H1 (cell line): ENCODE measurements at regions not wholly inside any gene's neighbourhood (a gene's known extent, or its start where the extent isn't known, plus 50 kb on each side); places are given as distances from the start of the nearest gene placed in this dataset.

ENCODE experiments used
- CTCF ChIA-PET: fragments of 300-600 bp; sonication (Branson Sonifier 250); formaldehyde crosslinking; loops from one replicate; lab custom pipeline; 2021; ENCODE audit not compliant: partially characterized antibody; lab: Charles Lee
- POLR2A ChIA-PET: fragments of 300-600 bp; sonication (Branson Sonifier 250); formaldehyde crosslinking; loops from one replicate; lab custom pipeline; 2021; ENCODE audit warnings: inconsistent platforms; ENCODE audit not compliant: partially characterized antibody; lab: Charles Lee
- DNase-seq, 2 experiments: peaks; one replicate each; pipeline versions ENCODE4 v3.0.0 to v3.0.0-alpha.2; 2010 to 2022; ENCODE audit warnings: low spot score in 2 of 2, low read depth in 1 of 2, mixed read lengths in 1 of 2
- FAIRE-seq: peaks from 2 replicates; lab custom pipeline; 2011; peaks lifted over from hg19 to GRCh38; lab: Jason Lieb, UNC
- H2AFZ ChIP-seq: 2 replicates; pipeline ENCODE4 v1.8.1; 2012; ENCODE audit warnings: low read length, inconsistent platforms
- H2AK5ac ChIP-seq: 2 replicates; pipeline ENCODE4 v1.6.1; 2013; ENCODE audit warnings: low read depth, low read length
- H2BK120ac ChIP-seq: replicated peaks from 2 replicates; pipeline ENCODE3; 2013; ENCODE audit warnings: low read depth, low read length, inconsistent platforms
- H2BK12ac ChIP-seq: 2 replicates; pipeline ENCODE4 v1.6.1; 2013; ENCODE audit warnings: low read depth, low read length
- H2BK15ac ChIP-seq: 2 replicates; pipeline ENCODE4 v1.6.1; 2013; ENCODE audit warnings: low read length
- H2BK20ac ChIP-seq: 2 replicates; pipeline ENCODE4 v1.6.1; 2013; ENCODE audit warnings: low read length
- H2BK5ac ChIP-seq: 2 replicates; pipeline ENCODE4 v1.6.1; 2013; ENCODE audit warnings: low read depth, low read length
- H3K14ac ChIP-seq: 2 replicates; pipeline ENCODE4 v1.6.1; 2013; ENCODE audit warnings: inconsistent platforms; ENCODE audit not compliant: insufficient read length
- H3K18ac ChIP-seq: 2 replicates; pipeline ENCODE4 v1.6.1; 2013; ENCODE audit warnings: low read length; ENCODE audit errors: extremely low read depth
- H3K23ac ChIP-seq: 2 replicates; pipeline ENCODE4 v1.6.1; 2013; ENCODE audit warnings: inconsistent platforms; ENCODE audit not compliant: insufficient read length
- H3K23me2 ChIP-seq: 2 replicates; pipeline ENCODE4 v1.6.1; 2013; ENCODE audit warnings: low read depth, low read length
- H3K27ac ChIP-seq: 2 replicates; pipeline ENCODE4 v1.6.1; 2011; ENCODE audit warnings: low read depth, low read length, inconsistent platforms
- H3K27me3 ChIP-seq, 4 experiments: replicated peaks in 1 of 4; 1 replicate in 1 of 4; 2 replicates in 3 of 4; pipeline versions ENCODE4 v1.6.1 to v1.8.1; 2011 to 2013; ENCODE audit warnings: low read length in 3 of 4, mild to moderate bottlenecking in 3 of 4, inconsistent platforms in 2 of 4, mixed read lengths in 2 of 4, moderate library complexity in 1 of 4; ENCODE audit not compliant: control insufficient read depth in 3 of 4, insufficient read depth in 3 of 4; ENCODE audit errors: extremely low read depth in 1 of 4
- H3K36me3 ChIP-seq, 4 experiments: 2 replicates each; pipeline versions ENCODE4 v1.6.1 to v1.8.1; 2011 to 2013; ENCODE audit warnings: mild to moderate bottlenecking in 4 of 4, low read length in 3 of 4, moderate library complexity in 2 of 4, control low read depth in 1 of 4, inconsistent platforms in 1 of 4; ENCODE audit not compliant: insufficient read depth in 4 of 4, control insufficient read depth in 2 of 4
- H3K4ac ChIP-seq: replicated peaks from 2 replicates; pipeline ENCODE3; 2013; ENCODE audit warnings: low read length, low read depth, mixed read lengths, inconsistent platforms; ENCODE audit not compliant: insufficient read length
- H3K4me1 ChIP-seq, 4 experiments: replicated peaks in 1 of 4; 1 replicate in 1 of 4; 2 replicates in 3 of 4; pipeline versions ENCODE4 v1.6.1 to v1.8.1; 2011 to 2013; ENCODE audit warnings: low read length in 3 of 4, inconsistent platforms in 2 of 4, mixed read lengths in 1 of 4; ENCODE audit not compliant: insufficient read depth in 4 of 4, control insufficient read depth in 3 of 4
- H3K4me2 ChIP-seq, 2 experiments: 2 replicates each; pipeline versions ENCODE4 v1.6.1 to v1.8.1; 2011 to 2013; ENCODE audit warnings: low read depth in 2 of 2, low read length in 2 of 2, control low read depth in 1 of 2, inconsistent platforms in 1 of 2, mild to moderate bottlenecking in 1 of 2; ENCODE audit not compliant: insufficient read depth in 1 of 2
- H3K4me3 ChIP-seq, 4 experiments: fragments of 200-600, 300-600 bp in 1 of 4; sonication (generic), shearing (Covaris generic), sonication (Bioruptor Twin) in 1 of 4; 2 replicates each; pipeline versions ENCODE4 v1.5.1 to v1.8.1; 2011 to 2016; ENCODE audit warnings: low read length in 4 of 4, low read depth in 3 of 4, control low read depth in 2 of 4, inconsistent platforms in 2 of 4, mild to moderate bottlenecking in 2 of 4, mixed read lengths in 1 of 4, moderate library complexity in 1 of 4; ENCODE audit not compliant: insufficient read depth in 2 of 4; ENCODE audit errors: extremely low read depth in 1 of 4
- H3K56ac ChIP-seq: replicated peaks from 2 replicates; pipeline ENCODE3; 2013; ENCODE audit warnings: low read depth, mild to moderate bottlenecking, mixed read lengths, low read length, inconsistent platforms; ENCODE audit not compliant: insufficient read length
- H3K79me1 ChIP-seq: 2 replicates; pipeline ENCODE4 v1.6.1; 2013; ENCODE audit warnings: low read depth, low read length, control low read depth
- H3K79me2 ChIP-seq, 2 experiments: 2 replicates each; pipeline versions ENCODE4 v1.6.1 to v1.8.1; 2012 to 2013; ENCODE audit warnings: low read length in 2 of 2, mild to moderate bottlenecking in 2 of 2, inconsistent platforms in 1 of 2; ENCODE audit not compliant: insufficient read depth in 2 of 2, control insufficient read depth in 1 of 2
- H3K9ac ChIP-seq, 4 experiments: replicated peaks in 1 of 4; 1 replicate in 1 of 4; 2 replicates in 3 of 4; pipeline versions ENCODE4 v1.6.1 to v1.8.1; 2011 to 2013; ENCODE audit warnings: low read depth in 3 of 4, low read length in 3 of 4, control low read depth in 2 of 4, mild to moderate bottlenecking in 2 of 4, moderate library complexity in 2 of 4, inconsistent platforms in 1 of 4; ENCODE audit errors: extremely low read depth in 1 of 4
- H3K9me3 ChIP-seq, 2 experiments: 2 replicates each; pipeline versions ENCODE4 v1.6.1 to v1.8.1; 2012 to 2013; ENCODE audit warnings: mild to moderate bottlenecking in 2 of 2, moderate library complexity in 2 of 2, control low read depth in 1 of 2, inconsistent platforms in 1 of 2, low read depth in 1 of 2, low read length in 1 of 2, mixed read lengths in 1 of 2; ENCODE audit not compliant: insufficient read depth in 2 of 2
- H4K20me1 ChIP-seq, 2 experiments: replicated peaks in 1 of 2; 2 replicates each; pipeline versions ENCODE3 to v1.8.1; 2011 to 2013; ENCODE audit warnings: inconsistent platforms in 2 of 2, low read length in 2 of 2, mild to moderate bottlenecking in 1 of 2; ENCODE audit not compliant: insufficient read depth in 2 of 2, control insufficient read depth in 1 of 2
- H4K5ac ChIP-seq: 2 replicates; pipeline ENCODE4 v1.6.1; 2013; ENCODE audit warnings: low read length, low read depth, mixed read lengths, inconsistent platforms; ENCODE audit not compliant: insufficient read length
- H4K8ac ChIP-seq: 2 replicates; pipeline ENCODE4 v1.8.0; 2013; ENCODE audit warnings: mild to moderate bottlenecking, moderate library complexity, low read length, inconsistent platforms; ENCODE audit not compliant: insufficient read depth; ENCODE audit errors: extremely low read depth
- H4K91ac ChIP-seq: replicated peaks from 2 replicates; pipeline ENCODE3; 2013; ENCODE audit warnings: low read length, mixed read lengths, inconsistent platforms; ENCODE audit not compliant: insufficient read length
- ASH2L ChIP-seq: fragments of 200-600, 300-600 bp; sonication (generic); IDR thresholded peaks from one replicate; pipeline ENCODE4 v1.7.1; 2017; ENCODE audit warnings: low read length
- GABPA ChIP-seq: IDR thresholded peaks from 2 replicates; pipeline ENCODE4 v1.6.1; 2011; ENCODE audit warnings: mild to moderate bottlenecking, low read length, moderate library complexity, borderline replicate concordance; ENCODE audit not compliant: insufficient read depth
- KDM4A ChIP-seq: IDR thresholded peaks from one replicate; pipeline ENCODE4 v1.7.1; 2012; ENCODE audit warnings: low read depth, mild to moderate bottlenecking, moderate library complexity, low read length, inconsistent platforms; ENCODE audit not compliant: severe bottlenecking
- WGBS, 2 experiments: shearing (Covaris generic) in 1 of 2; methylation state at CpG; one replicate each; pipeline versions ENCODE4 v1.1.6 to v1.1.7; 2013 to 2015; ENCODE audit warnings: low lambda C conversion rate in 2 of 2, mixed read lengths in 2 of 2, inconsistent platforms in 1 of 2, low coverage in 1 of 2, missing lambda C conversion rate in 1 of 2; ENCODE audit not compliant: insufficient replicate concordance in 2 of 2, insufficient coverage in 1 of 2, insufficient read length in 1 of 2; ENCODE audit errors: extremely low coverage in 1 of 2, missing lambda C conversion rate in 1 of 2; 5-methylcytosine and 5-hydroxymethylcytosine counted together

DNA sequence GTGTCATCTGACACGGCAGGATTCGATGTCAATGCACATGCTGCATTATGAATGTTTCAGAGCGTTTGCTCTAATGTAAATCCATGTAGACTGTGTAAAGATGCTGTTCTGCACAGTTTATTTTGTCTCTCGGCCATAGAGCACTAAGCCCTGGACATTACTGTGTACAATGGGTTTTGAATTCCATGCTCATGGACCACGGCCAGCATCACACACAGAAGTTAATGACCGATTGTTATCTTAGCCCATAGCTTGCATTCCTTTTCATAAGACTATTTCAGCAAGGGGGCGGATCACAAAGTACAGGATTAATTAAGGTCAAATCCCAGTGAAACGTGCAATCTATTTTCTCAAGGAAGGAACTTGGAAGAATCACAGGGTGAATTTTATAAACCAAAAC is 286.1 kb upstream of the TENM3 start:
- H2BK120ac ChIP-seq: peak overlapping the region; percentile 58
- no peak overlapping the region for H3K14ac ChIP-seq
- H3K27me3 ChIP-seq: peaks cover 0 to 1% (median 0%) of the 10 kb centered on the region in 4 experiments; a peak in 1 of 7 replicates
- H2AK5ac ChIP-seq: no peak overlapping the region
- no peaks in the 10 kb centered on the region for H3K9me3 ChIP-seq
- H2BK20ac ChIP-seq: peak overlapping the region; percentile 24; the same call in 1 of the 2 replicates
- 85% methylated on average over 8 of the region's 8 CpGs; no CpG with 5 or more reads in 1 of the 2 experiments for WGBS, 2 experiments
- H2AFZ ChIP-seq: no peak overlapping the region
- H4K20me1 ChIP-seq: no peaks in the 10 kb centered on the region
- DNase-seq: no peak
- no peak overlapping the region for H3K23ac ChIP-seq
- H3K56ac ChIP-seq: no peak overlapping the region
- H3K79me2 ChIP-seq: no peaks in the 10 kb centered on the region
- H4K8ac ChIP-seq: no peak overlapping the region
- H2BK15ac ChIP-seq: no peak overlapping the region
- ChIA-PET CTCF (interaction anchor here (0.5 kb wide), 1 partner anchor 156 kb away, joined by 3 read pairs; no protein-coding TSS in a partner anchor), POLR2A (interaction anchor here (0.6 kb wide), 1 partner anchor 721 kb away, joined by 3 read pairs; no protein-coding TSS in a partner anchor)
- no peaks in the 10 kb centered on the region; a peak in 1 of 8 replicates for H3K36me3 ChIP-seq
- no peak overlapping the region for H2BK5ac ChIP-seq
- H2BK12ac ChIP-seq: no peak overlapping the region; the same call in 1 of the 2 replicates
- no peak overlapping the region for H3K27ac ChIP-seq
- TF ChIP-seq KDM4A (no peak), GABPA (no peak), ASH2L (no peak)
- TF ChIP-seq, all 59 proteins: peak for 0
- peak overlapping the region; percentile 2 for H3K4ac ChIP-seq
- FAIRE-seq: peak; percentile 7
- H3K4me2 ChIP-seq: no peak overlapping the region
- peaks cover 0 to 8% (median 0%) of the 10 kb centered on the region in 4 experiments; a peak in 2 of 7 replicates for H3K4me1 ChIP-seq
- no peak overlapping the region for H4K5ac ChIP-seq
- no peaks in the 10 kb centered on the region for H3K23me2 ChIP-seq
- no peak overlapping the region for H3K4me3 ChIP-seq
- no peak overlapping the region for H3K9ac ChIP-seq
- no peak overlapping the region for H3K18ac ChIP-seq
- H4K91ac ChIP-seq: no peak overlapping the region
- H3K79me1 ChIP-seq: no peaks in the 10 kb centered on the region
